Naive B cell (primary cell): ENCODE measurements at regions not wholly inside any gene's neighbourhood (a gene's known extent, or its start where the extent isn't known, plus 50 kb on each side); places are given as distances from the start of the nearest gene placed in this dataset.

ENCODE experiments used
- ATAC-seq, 2 donors: fragments of 150-1000 bp; cut with Tn5 transposase; 2 replicates each; pipeline ENCODE4 v1.10.0; 2021; ENCODE audit warnings: low read depth in 2 of 2, mild to moderate bottlenecking in 2 of 2, moderate library complexity in 2 of 2
- DNase-seq: peaks from one replicate; pipeline ENCODE4 v3.0.0; 2022
- H3K27ac Mint-ChIP-seq, 6 donors: one replicate each; pipeline ENCODE4 v1.8.0; 2020 to 2022; ENCODE audit warnings: mild to moderate bottlenecking in 6 of 6, mixed read lengths in 6 of 6, moderate library complexity in 5 of 6, inconsistent platforms in 2 of 6
- H3K27me3 Mint-ChIP-seq, 3 donors: one replicate each; pipeline ENCODE4 v1.8.0; 2021 to 2022; ENCODE audit warnings: mixed read lengths in 3 of 3, mild to moderate bottlenecking in 1 of 3
- H3K36me3 Mint-ChIP-seq, 2 donors: one replicate each; pipeline ENCODE4 v1.8.0; 2020 to 2022; ENCODE audit warnings: mixed read lengths in 2 of 2, inconsistent platforms in 1 of 2, mild to moderate bottlenecking in 1 of 2
- H3K4me1 Mint-ChIP-seq, 3 donors: one replicate each; pipeline ENCODE4 v1.8.0; 2020 to 2022; ENCODE audit warnings: mixed read lengths in 3 of 3, inconsistent platforms in 1 of 3, mild to moderate bottlenecking in 1 of 3, moderate library complexity in 1 of 3
- H3K4me3 Mint-ChIP-seq, 8 donors: one replicate each; pipeline ENCODE4 v1.8.0; 2020 to 2022; ENCODE audit warnings: mild to moderate bottlenecking in 8 of 8, mixed read lengths in 8 of 8, moderate library complexity in 8 of 8, inconsistent platforms in 2 of 8
- H3K9me3 Mint-ChIP-seq, 7 donors: one replicate each; pipeline ENCODE4 v1.8.0; 2020 to 2022; ENCODE audit warnings: mixed read lengths in 7 of 7, mild to moderate bottlenecking in 5 of 7, inconsistent platforms in 2 of 7, moderate library complexity in 1 of 7

- ATAC-seq = no peak
- no peak for DNase-seq
- Mint-ChIP-seq H3K4me1 (no peaks in the 10 kb centered on the region), H3K27ac (no peak overlapping the region), H3K4me3 (no peak overlapping the region), H3K9me3 (peaks cover 9 to 25% (median 11%) of the 10 kb centered on the region in 7 donors), H3K36me3 (peaks cover 3 to 5% of the 10 kb centered on the region in 2 donors), H3K27me3 (peaks cover 14 to 56% (median 52%) of the 10 kb centered on the region in 3 donors)
Measured at GRCh38 chr10:118978316-118978997, 51.1 kb upstream of the NANOS1 start.

GRCh38 chr10:118978998-118979350, 50.5 kb upstream of the NANOS1 start:
- H3K4me3 Mint-ChIP-seq = no peak overlapping the region
- peaks cover 14 to 54% (median 47%) of the 10 kb centered on the region in 3 donors for H3K27me3 Mint-ChIP-seq
- peaks cover 0 to under 1% of the 10 kb centered on the region in 2 donors for H3K36me3 Mint-ChIP-seq
- H3K4me1 Mint-ChIP-seq = no peaks in the 10 kb centered on the region
- peaks cover 5 to 20% (median 8%) of the 10 kb centered on the region in 7 donors for H3K9me3 Mint-ChIP-seq
- DNase-seq (no peak), ATAC-seq (no peak)
- no peak overlapping the region for H3K27ac Mint-ChIP-seq

- peaks cover 14 to 60% (median 47%) of the 10 kb centered on the region in 3 donors for H3K27me3 Mint-ChIP-seq
- ATAC-seq (no peak), DNase-seq (no peak)
- no peak overlapping the region for H3K4me3 Mint-ChIP-seq
- H3K4me1 Mint-ChIP-seq = no peaks in the 10 kb centered on the region
- peaks cover 5 to 23% (median 13%) of the 10 kb centered on the region in 7 donors for H3K9me3 Mint-ChIP-seq
- H3K27ac Mint-ChIP-seq = peak overlapping the region in 1 of 6 donors; percentile 86
- peaks cover 0 to 7% of the 10 kb centered on the region in 2 donors for H3K36me3 Mint-ChIP-seq
Measured at GRCh38 chr10:118979661-118980060, 49.9 kb upstream of the NANOS1 start.
